WTC11 (cell line): ENCODE measurements at regions not wholly inside any gene's neighbourhood (a gene's known extent, or its start where the extent isn't known, plus 50 kb on each side); places are given as distances from the start of the nearest gene placed in this dataset.

Experiments
- ATAC-seq: fragments of 200-7000 bp; cut with Tn5 transposase; 2 replicates; pipeline ENCODE4 v1.10.0; 2021; ENCODE audit warnings: mild to moderate bottlenecking, moderate library complexity
- CTCF ChIA-PET: fragments of 300-600 bp; sonication (Branson Sonifier 250); formaldehyde crosslinking; loops from one replicate; lab custom pipeline; 2021; ENCODE audit warnings: antibody characterized with exemption; lab: Charles Lee
- POLR2A ChIA-PET: fragments of 350-600 bp; sonication (Branson Sonifier 250); formaldehyde crosslinking; loops from one replicate; lab custom pipeline; 2021; ENCODE audit warnings: antibody characterized with exemption; lab: Charles Lee
- DNase-seq: peaks from one replicate; pipeline ENCODE4 v3.0.0; 2021; ENCODE audit warnings: low spot score
- H3K27ac Mint-ChIP-seq: 2 replicates; pipeline ENCODE4 v1.8.0; 2021; ENCODE audit warnings: mixed read lengths
- H3K27me3 Mint-ChIP-seq: 2 replicates; pipeline ENCODE4 v1.8.0; 2021; ENCODE audit warnings: low read depth, mild to moderate bottlenecking, moderate library complexity, mixed read lengths
- H3K36me3 Mint-ChIP-seq: 2 replicates; pipeline ENCODE4 v1.8.0; 2021; ENCODE audit warnings: mixed read lengths
- H3K4me1 Mint-ChIP-seq: 2 replicates; pipeline ENCODE4 v1.8.0; 2022; ENCODE audit warnings: mixed read lengths
- H3K4me3 Mint-ChIP-seq: 2 replicates; pipeline ENCODE4 v1.8.0; 2021; ENCODE audit warnings: mild to moderate bottlenecking, moderate library complexity, mixed read lengths
- H3K9me3 Mint-ChIP-seq: 2 replicates; pipeline ENCODE4 v1.8.0; 2021; ENCODE audit warnings: mixed read lengths
- AFF4 ChIP-seq: sonication (generic); formaldehyde crosslinking; IDR thresholded peaks from 2 replicates; pipeline ENCODE4 v1.8.1; 2023; ENCODE audit warnings: mild to moderate bottlenecking, missing genetic modification reagents, borderline replicate concordance
- ATF6 ChIP-seq: sonication (generic); formaldehyde crosslinking; IDR thresholded peaks from 2 replicates; pipeline ENCODE4 v1.8.1; 2023; ENCODE audit warnings: mild to moderate bottlenecking, missing genetic modification reagents
- CTCF ChIP-seq: fragments of 200-600 bp; IDR thresholded peaks from 2 replicates; pipeline ENCODE4 v1.8.0; 2022; ENCODE audit warnings: antibody characterized with exemption
- ESRRA ChIP-seq: sonication (generic); formaldehyde crosslinking; IDR thresholded peaks from 2 replicates; pipeline ENCODE4 v1.8.1; 2022; ENCODE audit warnings: mild to moderate bottlenecking, missing genetic modification reagents, borderline replicate concordance
- FOXP4 ChIP-seq: sonication (generic); formaldehyde crosslinking; IDR thresholded peaks from 2 replicates; pipeline ENCODE4 v1.8.0; 2022; ENCODE audit warnings: mild to moderate bottlenecking, missing genetic modification reagents
- GRHL2 ChIP-seq: fragments of 250-450 bp; sonication (Bioruptor Pico); IDR thresholded peaks from 2 replicates; pipeline ENCODE4 v1.8.0; 2022; ENCODE audit warnings: mild to moderate bottlenecking, moderate library complexity; ENCODE audit not compliant: insufficient replicate concordance, severe bottlenecking
- IRF2 ChIP-seq: sonication (generic); formaldehyde crosslinking; IDR thresholded peaks from 2 replicates; pipeline ENCODE4 v1.8.0; 2022; ENCODE audit warnings: low read depth, missing genetic modification reagents, borderline replicate concordance
- JAZF1 ChIP-seq: fragments of 250-450 bp; sonication (Bioruptor Pico); IDR thresholded peaks from 2 replicates; pipeline ENCODE4 v1.9.0; 2021; ENCODE audit warnings: moderate library complexity, mild to moderate bottlenecking, inconsistent platforms
- MYBL2 ChIP-seq: sonication (generic); formaldehyde crosslinking; IDR thresholded peaks from 2 replicates; pipeline ENCODE4 v1.8.1; 2023; ENCODE audit warnings: mild to moderate bottlenecking, moderate library complexity, missing genetic modification reagents
- NR1H2 ChIP-seq: sonication (generic); formaldehyde crosslinking; IDR thresholded peaks from 2 replicates; pipeline ENCODE4 v1.9.0; 2021; ENCODE audit warnings: mild to moderate bottlenecking, moderate library complexity, missing genetic modification reagents
- PRRX2 ChIP-seq: fragments of 250-450 bp; sonication (Bioruptor Pico); IDR thresholded peaks from 2 replicates; pipeline ENCODE4 v1.8.0; 2021; ENCODE audit warnings: mild to moderate bottlenecking
- RORB ChIP-seq: fragments of 250-450 bp; sonication (Bioruptor Pico); IDR thresholded peaks from 2 replicates; pipeline ENCODE4 v1.9.0; 2021; ENCODE audit warnings: mild to moderate bottlenecking
- ZBTB43 ChIP-seq: sonication (generic); formaldehyde crosslinking; IDR thresholded peaks from 2 replicates; pipeline ENCODE4 v1.8.1; 2023; ENCODE audit warnings: mild to moderate bottlenecking, missing genetic modification reagents
- ZNF416 ChIP-seq: fragments of 250-450 bp; sonication (Bioruptor Pico); IDR thresholded peaks from 2 replicates; pipeline ENCODE4 v1.9.0; 2021; ENCODE audit warnings: mild to moderate bottlenecking, inconsistent platforms
- TF ChIP-seq, protein P1 (sequence below): sonication (generic); formaldehyde crosslinking; IDR thresholded peaks from 2 replicates; pipeline ENCODE4 v1.8.1; 2023; ENCODE audit warnings: mild to moderate bottlenecking, moderate library complexity, missing genetic modification reagents
- TF ChIP-seq, protein P2 (sequence below): sonication (generic); formaldehyde crosslinking; IDR thresholded peaks from 2 replicates; pipeline ENCODE4 v1.8.1; 2023; ENCODE audit warnings: mild to moderate bottlenecking, missing genetic modification reagents, moderate library complexity
- TF ChIP-seq, protein P3 (sequence below): sonication (generic); formaldehyde crosslinking; IDR thresholded peaks from 2 replicates; pipeline ENCODE4 v1.8.0; 2022; ENCODE audit warnings: mild to moderate bottlenecking, missing genetic modification reagents

DNA sequence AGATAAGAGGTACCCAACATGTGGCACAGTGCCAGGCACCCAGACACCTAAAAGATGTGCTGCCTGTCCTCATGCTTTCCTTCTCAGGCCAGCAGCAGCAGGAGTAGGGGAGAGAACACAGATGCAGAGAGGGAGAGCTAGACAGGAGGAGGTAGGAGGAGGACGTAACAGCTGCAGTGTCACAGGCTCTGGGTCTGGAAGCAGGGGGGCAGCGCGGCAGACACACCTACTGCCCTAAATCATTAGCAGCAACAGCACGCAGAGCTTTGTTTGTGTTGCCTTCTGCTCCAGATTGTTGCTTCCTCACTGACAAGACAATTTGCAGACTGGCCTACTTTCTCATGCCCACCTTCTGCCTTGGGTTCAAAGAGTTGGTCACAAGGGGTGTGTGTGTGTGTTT lies 196.7 kb upstream of the DAB1 start:
- peak; percentile 62 for ATAC-seq

GRCh38 chr1:57616921-57617320 lies 193.1 kb upstream of the DAB1 start:
- H3K4me1 Mint-ChIP-seq: 0 out of 2 replicates have a peak, but pooled peaks cover 3% of the 10 kb centered on the region

More for the DNA sequence above, 196.7 kb upstream of the DAB1 start:
- no peaks in the 10 kb centered on the region for H3K36me3 Mint-ChIP-seq
- H3K4me3 Mint-ChIP-seq: no peak overlapping the region
- no peaks in the 10 kb centered on the region for H3K27me3 Mint-ChIP-seq
- CTCF ChIA-PET: interaction anchor here (1.1 kb wide), 1 partner anchor 63 kb away, joined by 3 read pairs; no protein-coding TSS in a partner anchor
- no peaks in the 10 kb centered on the region for H3K9me3 Mint-ChIP-seq
- DNase-seq: no peak
- no peak overlapping the region for H3K27ac Mint-ChIP-seq
- POLR2A ChIA-PET: no interaction called here
- H3K4me1 Mint-ChIP-seq: peaks cover 30% of the 10 kb centered on the region
- TF ChIP-seq ZNF416 (CRISPR knock-in tag): no peak
- no peak for TF ChIP-seq RORB (CRISPR knock-in tag)
- no peak for TF ChIP-seq ZBTB43 (CRISPR knock-in tag)
- TF ChIP-seq, protein P1, sequence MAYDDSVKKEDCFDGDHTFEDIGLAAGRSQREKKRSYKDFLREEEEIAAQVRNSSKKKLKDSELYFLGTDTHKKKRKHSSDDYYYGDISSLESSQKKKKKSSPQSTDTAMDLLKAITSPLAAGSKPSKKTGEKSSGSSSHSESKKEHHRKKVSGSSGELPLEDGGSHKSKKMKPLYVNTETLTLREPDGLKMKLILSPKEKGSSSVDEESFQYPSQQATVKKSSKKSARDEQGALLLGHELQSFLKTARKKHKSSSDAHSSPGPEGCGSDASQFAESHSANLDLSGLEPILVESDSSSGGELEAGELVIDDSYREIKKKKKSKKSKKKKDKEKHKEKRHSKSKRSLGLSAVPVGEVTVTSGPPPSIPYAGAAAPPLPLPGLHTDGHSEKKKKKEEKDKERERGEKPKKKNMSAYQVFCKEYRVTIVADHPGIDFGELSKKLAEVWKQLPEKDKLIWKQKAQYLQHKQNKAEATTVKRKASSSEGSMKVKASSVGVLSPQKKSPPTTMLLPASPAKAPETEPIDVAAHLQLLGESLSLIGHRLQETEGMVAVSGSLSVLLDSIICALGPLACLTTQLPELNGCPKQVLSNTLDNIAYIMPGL: no peak
- TF ChIP-seq, protein P2, sequence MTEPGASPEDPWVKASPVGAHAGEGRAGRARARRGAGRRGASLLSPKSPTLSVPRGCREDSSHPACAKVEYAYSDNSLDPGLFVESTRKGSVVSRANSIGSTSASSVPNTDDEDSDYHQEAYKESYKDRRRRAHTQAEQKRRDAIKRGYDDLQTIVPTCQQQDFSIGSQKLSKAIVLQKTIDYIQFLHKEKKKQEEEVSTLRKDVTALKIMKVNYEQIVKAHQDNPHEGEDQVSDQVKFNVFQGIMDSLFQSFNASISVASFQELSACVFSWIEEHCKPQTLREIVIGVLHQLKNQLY (CRISPR knock-in tag): no peak
- TF ChIP-seq, protein P3, sequence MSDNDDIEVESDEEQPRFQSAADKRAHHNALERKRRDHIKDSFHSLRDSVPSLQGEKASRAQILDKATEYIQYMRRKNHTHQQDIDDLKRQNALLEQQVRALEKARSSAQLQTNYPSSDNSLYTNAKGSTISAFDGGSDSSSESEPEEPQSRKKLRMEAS (CRISPR knock-in tag): no peak
- TF ChIP-seq JAZF1: no peak
- TF ChIP-seq PRRX2 (CRISPR knock-in tag): no peak
- no peak for TF ChIP-seq NR1H2 (CRISPR knock-in tag)

More at GRCh38 chr1:57616921-57617320, 193.1 kb upstream of the DAB1 start:
- no peaks in the 10 kb centered on the region for H3K9me3 Mint-ChIP-seq
- H3K4me3 Mint-ChIP-seq: no peak overlapping the region
- H3K27me3 Mint-ChIP-seq: no peaks in the 10 kb centered on the region; the same call in 1 of the 2 replicates
- no peak for ATAC-seq
- H3K27ac Mint-ChIP-seq: no peak overlapping the region
- ChIA-PET POLR2A (no interaction called here), CTCF (no interaction called here)
- TF ChIP-seq GRHL2 (CRISPR knock-in tag) (no peak), FOXP4 (CRISPR knock-in tag) (no peak), CTCF (no peak), AFF4 (CRISPR knock-in tag) (no peak), PRRX2 (CRISPR knock-in tag) (no peak), RORB (CRISPR knock-in tag) (no peak), MYBL2 (no peak), IRF2 (CRISPR knock-in tag) (no peak), ESRRA (CRISPR knock-in tag) (no peak), ATF6 (no peak)
- DNase-seq: no peak
- no peaks in the 10 kb centered on the region for H3K36me3 Mint-ChIP-seq
